ENCODE measurements at regions not wholly inside any gene's neighbourhood (a gene's known extent, or its start where the extent isn't known, plus 50 kb on each side); places are given as distances from the start of the nearest gene placed in this dataset.
A peak's percentile ranks its signal among the peaks of the same experiment; 100 is the strongest.

GRCh38 chr5:83889971-83890745, 169.5 kb upstream of the HAPLN1 start:
- H3K4me1 ChIP-seq (ENCODE audit: control insufficient read depth in 1 of 2, insufficient read depth in 2 of 2, low read length in 2 of 2): no peaks in the 10 kb centered on the region
- H3K9ac ChIP-seq (ENCODE audit: low read length): no peak overlapping the region
- no peak overlapping the region for H3K4ac ChIP-seq (ENCODE audit: low read depth, low read length)
- H3K4me2 ChIP-seq (ENCODE audit: low read length): no peak overlapping the region
- no peak overlapping the region for H2AK5ac ChIP-seq (ENCODE audit: low read length)
- H2BK12ac ChIP-seq (ENCODE audit: low read length): no peak overlapping the region
- H3K4me3 ChIP-seq (ENCODE audit: low read depth, low read length): no peak overlapping the region
- no peak overlapping the region for H4K91ac ChIP-seq (ENCODE audit: low read depth, low read length)
- DNase-seq: no peak
- H3K18ac ChIP-seq (ENCODE audit: low read length): no peak overlapping the region
- no peak overlapping the region for H4K12ac ChIP-seq (ENCODE audit: low read depth, low read length)
- H4K8ac ChIP-seq (ENCODE audit: low read depth, low read length): no peak overlapping the region
- no peaks in the 10 kb centered on the region for H3K9me3 ChIP-seq (ENCODE audit: insufficient read depth, low read depth, low read length)
- no peak overlapping the region for H3K14ac ChIP-seq (ENCODE audit: low read length)
- no CpG with 5 or more reads among the region's 6 CpGs for WGBS (ENCODE audit: extremely low coverage, insufficient coverage, insufficient read length)
- H3K36me3 ChIP-seq (ENCODE audit: control insufficient read depth in 1 of 2, insufficient read depth in 2 of 2, low read length in 2 of 2): no peaks in the 10 kb centered on the region
- no peak overlapping the region for H3K23ac ChIP-seq (ENCODE audit: low read length)
- H3K79me1 ChIP-seq (ENCODE audit: low read length): no peaks in the 10 kb centered on the region
- no peak overlapping the region for H3K27ac ChIP-seq (ENCODE audit: low read depth, low read length)
- no peak overlapping the region for H2AFZ ChIP-seq (ENCODE audit: insufficient read depth, low read length, poor library complexity)
- H2BK120ac ChIP-seq (ENCODE audit: insufficient read depth, low read length, poor library complexity): no peak overlapping the region
- no peak overlapping the region for H2BK5ac ChIP-seq (ENCODE audit: low read depth, low read length, poor library complexity)
- no peaks in the 10 kb centered on the region for H3K79me2 ChIP-seq (ENCODE audit: control insufficient read depth, insufficient read depth, low read length, poor library complexity)
- H3K27me3 ChIP-seq (ENCODE audit: insufficient read depth, low read length): no peaks in the 10 kb centered on the region

GRCh38 chr5:83877911-83878706, 157.5 kb upstream of the HAPLN1 start:
- Histone ChIP-seq H4K12ac (ENCODE audit: low read depth, low read length) (no peak overlapping the region), H2BK12ac (ENCODE audit: low read length) (no peak overlapping the region), H3K4me2 (ENCODE audit: low read length) (no peak overlapping the region), H3K4me1 (ENCODE audit: control insufficient read depth in 1 of 2, insufficient read depth in 2 of 2, low read length in 2 of 2) (no peaks in the 10 kb centered on the region), H3K14ac (ENCODE audit: low read length) (no peak overlapping the region), H3K27ac (ENCODE audit: low read depth, low read length) (no peak overlapping the region), H4K91ac (ENCODE audit: low read depth, low read length) (no peak overlapping the region), H3K4me3 (ENCODE audit: low read depth, low read length) (no peak overlapping the region), H3K9ac (ENCODE audit: low read length) (no peak overlapping the region), H4K8ac (ENCODE audit: low read depth, low read length) (no peak overlapping the region), H3K79me1 (ENCODE audit: low read length) (no peaks in the 10 kb centered on the region), H2AFZ (ENCODE audit: insufficient read depth, low read length, poor library complexity) (no peak overlapping the region), H2AK5ac (ENCODE audit: low read length) (no peak overlapping the region), H3K79me2 (ENCODE audit: control insufficient read depth, insufficient read depth, low read length, poor library complexity) (no peaks in the 10 kb centered on the region), H3K23ac (ENCODE audit: low read length) (no peak overlapping the region), H3K27me3 (ENCODE audit: insufficient read depth, low read length) (no peaks in the 10 kb centered on the region), H2BK5ac (ENCODE audit: low read depth, low read length, poor library complexity) (no peak overlapping the region), H3K4ac (ENCODE audit: low read depth, low read length) (no peak overlapping the region), H3K9me3 (ENCODE audit: insufficient read depth, low read depth, low read length) (peaks cover 2% of the 10 kb centered on the region), H2BK120ac (ENCODE audit: insufficient read depth, low read length, poor library complexity) (no peak overlapping the region), H3K18ac (ENCODE audit: low read length) (no peak overlapping the region), H3K36me3 (ENCODE audit: control insufficient read depth in 1 of 2, insufficient read depth in 2 of 2, low read length in 2 of 2) (no peaks in the 10 kb centered on the region)
- DNase-seq: no peak
- no CpG with 5 or more reads among the region's 8 CpGs for WGBS (ENCODE audit: extremely low coverage, insufficient coverage, insufficient read length)

GRCh38 chr5:83871533-83872395, 151.1 kb upstream of the HAPLN1 start:
- no CpG with 5 or more reads among the region's 6 CpGs for WGBS (ENCODE audit: extremely low coverage, insufficient coverage, insufficient read length)
- Histone ChIP-seq H3K4me2 (ENCODE audit: low read length) (no peak overlapping the region), H3K79me2 (ENCODE audit: control insufficient read depth, insufficient read depth, low read length, poor library complexity) (no peaks in the 10 kb centered on the region), H3K4me1 (ENCODE audit: control insufficient read depth in 1 of 2, insufficient read depth in 2 of 2, low read length in 2 of 2) (peaks cover 0 to 3% of the 10 kb centered on the region in 2 experiments), H2BK12ac (ENCODE audit: low read length) (peak overlapping the region; percentile 18), H4K12ac (ENCODE audit: low read depth, low read length) (no peak overlapping the region), H2BK5ac (ENCODE audit: low read depth, low read length, poor library complexity) (no peak overlapping the region), H3K36me3 (ENCODE audit: control insufficient read depth in 1 of 2, insufficient read depth in 2 of 2, low read length in 2 of 2) (no peaks in the 10 kb centered on the region), H3K27ac (ENCODE audit: low read depth, low read length) (no peak overlapping the region), H3K9ac (ENCODE audit: low read length) (no peak overlapping the region), H2AK5ac (ENCODE audit: low read length) (no peak overlapping the region), H3K23ac (ENCODE audit: low read length) (no peak overlapping the region), H3K4ac (ENCODE audit: low read depth, low read length) (no peak overlapping the region), H3K9me3 (ENCODE audit: insufficient read depth, low read depth, low read length) (peaks cover 2% of the 10 kb centered on the region), H2BK120ac (ENCODE audit: insufficient read depth, low read length, poor library complexity) (no peak overlapping the region), H4K8ac (ENCODE audit: low read depth, low read length) (no peak overlapping the region), H3K4me3 (ENCODE audit: low read depth, low read length) (no peak overlapping the region), H3K18ac (ENCODE audit: low read length) (no peak overlapping the region), H2AFZ (ENCODE audit: insufficient read depth, low read length, poor library complexity) (peak overlapping the region; percentile 35), H3K27me3 (ENCODE audit: insufficient read depth, low read length) (no peaks in the 10 kb centered on the region), H3K14ac (ENCODE audit: low read length) (no peak overlapping the region), H3K79me1 (ENCODE audit: low read length) (peaks cover 1% of the 10 kb centered on the region), H4K91ac (ENCODE audit: low read depth, low read length) (no peak overlapping the region)
- DNase-seq: no peak

DNA sequence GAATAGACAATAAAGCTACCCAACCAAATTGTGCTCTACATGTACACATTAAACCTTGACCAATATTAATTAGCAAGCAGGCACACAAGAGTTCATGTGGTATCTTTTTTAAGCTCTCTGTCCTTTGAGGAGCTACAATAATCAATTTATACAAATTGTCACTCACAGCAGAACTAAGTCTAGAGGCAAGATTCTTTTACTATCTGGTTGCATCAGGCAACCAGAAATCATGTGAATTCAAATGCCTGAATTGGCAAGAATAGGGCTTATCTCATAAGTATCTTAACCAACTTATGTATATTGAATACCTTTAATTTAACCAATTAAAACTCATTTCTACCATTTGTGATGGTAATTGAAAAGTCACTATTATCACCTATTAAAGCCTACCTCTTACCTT, 145.5 kb upstream of the HAPLN1 start:
- Histone ChIP-seq H2BK5ac (ENCODE audit: low read depth, low read length, poor library complexity) (no peak overlapping the region), H3K4me3 (ENCODE audit: low read depth, low read length) (no peak overlapping the region), H3K9ac (ENCODE audit: low read length) (no peak overlapping the region), H3K27ac (ENCODE audit: low read depth, low read length) (no peak overlapping the region), H2BK12ac (ENCODE audit: low read length) (no peak overlapping the region), H2BK120ac (ENCODE audit: insufficient read depth, low read length, poor library complexity) (no peak overlapping the region), H2AFZ (ENCODE audit: insufficient read depth, low read length, poor library complexity) (no peak overlapping the region), H3K79me1 (ENCODE audit: low read length) (no peaks in the 10 kb centered on the region), H2AK5ac (ENCODE audit: low read length) (no peak overlapping the region), H3K14ac (ENCODE audit: low read length) (no peak overlapping the region), H4K91ac (ENCODE audit: low read depth, low read length) (no peak overlapping the region), H3K18ac (ENCODE audit: low read length) (no peak overlapping the region), H3K23ac (ENCODE audit: low read length) (no peak overlapping the region), H4K12ac (ENCODE audit: low read depth, low read length) (no peak overlapping the region), H3K79me2 (ENCODE audit: control insufficient read depth, insufficient read depth, low read length, poor library complexity) (no peaks in the 10 kb centered on the region), H3K36me3 (ENCODE audit: control insufficient read depth in 1 of 2, insufficient read depth in 2 of 2, low read length in 2 of 2) (no peaks in the 10 kb centered on the region), H4K8ac (ENCODE audit: low read depth, low read length) (no peak overlapping the region), H3K4me2 (ENCODE audit: low read length) (no peak overlapping the region), H3K4me1 (ENCODE audit: control insufficient read depth in 1 of 2, insufficient read depth in 2 of 2, low read length in 2 of 2) (no peaks in the 10 kb centered on the region), H3K27me3 (ENCODE audit: insufficient read depth, low read length) (no peaks in the 10 kb centered on the region), H3K4ac (ENCODE audit: low read depth, low read length) (no peak overlapping the region), H3K9me3 (ENCODE audit: insufficient read depth, low read depth, low read length) (no peaks in the 10 kb centered on the region)
- no peak for DNase-seq

Data from trophoblast cell (in vitro differentiated cells and primary cell).